Mesothelial cell of epicardium (in vitro differentiated cells): ENCODE measurements at regions not wholly inside any gene's neighbourhood (a gene's known extent, or its start where the extent isn't known, plus 50 kb on each side); places are given as distances from the start of the nearest gene placed in this dataset.
"Not testable (repeated sequence)": the region's sequence is repeated elsewhere in the genome, so short reads cannot be mapped to it uniquely, and the experiment has no call there.

Source experiments
- DNase-seq, 2 experiments: peaks; one replicate each; pipeline ENCODE4 v3.0.0; 2021; ENCODE audit warnings: low spot score in 2 of 2; ENCODE audit not compliant: unreplicated experiment in 2 of 2
- H3K27ac Mint-ChIP-seq: 2 replicates; pipeline ENCODE4 v1.8.0; 2021; ENCODE audit warnings: mixed read lengths
- H3K27me3 Mint-ChIP-seq: 2 replicates; pipeline ENCODE4 v1.8.0; 2021; ENCODE audit warnings: low read depth, mixed read lengths
- H3K36me3 Mint-ChIP-seq: 2 replicates; pipeline ENCODE4 v1.8.0; 2021; ENCODE audit warnings: mixed read lengths
- H3K4me1 Mint-ChIP-seq: 2 replicates; pipeline ENCODE4 v1.8.0; 2021; ENCODE audit warnings: mixed read lengths
- H3K4me3 Mint-ChIP-seq: 2 replicates; pipeline ENCODE4 v1.8.0; 2021; ENCODE audit warnings: mild to moderate bottlenecking, moderate library complexity, mixed read lengths
- H3K9me3 Mint-ChIP-seq: 2 replicates; pipeline ENCODE4 v1.8.0; 2021; ENCODE audit warnings: mixed read lengths
- TF ChIP-seq, protein P1 (sequence below): fragments of 200-600 bp; sonication (generic); IDR thresholded peaks from one replicate; pipeline ENCODE4 v1.5.0; 2021; ENCODE audit warnings: antibody characterized with exemption; ENCODE audit not compliant: unreplicated experiment

DNA sequence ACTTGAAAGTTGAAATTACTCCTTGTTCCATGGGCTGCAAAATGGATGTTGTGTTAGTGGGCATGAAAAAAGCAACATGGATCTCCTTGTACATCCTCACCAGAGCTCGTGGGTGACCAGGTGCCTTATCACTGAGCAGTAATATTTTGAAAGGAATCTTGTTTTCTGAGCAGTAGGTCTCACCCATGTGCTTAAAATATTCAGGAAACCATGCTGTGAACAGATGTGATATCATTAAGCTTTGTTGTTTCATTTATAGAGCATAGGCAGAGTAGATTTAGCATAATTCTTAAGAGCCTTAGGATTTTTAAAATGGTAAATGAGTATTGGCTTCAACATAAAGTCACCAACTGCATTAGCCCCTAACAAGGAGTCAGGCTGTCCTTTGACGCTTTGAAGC is 316.6 kb downstream of the TYW1 start:
- H3K4me3 Mint-ChIP-seq, result no peak overlapping the region
- peaks cover 35% of the 10 kb centered on the region for H3K36me3 Mint-ChIP-seq
- TF ChIP-seq, protein P1, sequence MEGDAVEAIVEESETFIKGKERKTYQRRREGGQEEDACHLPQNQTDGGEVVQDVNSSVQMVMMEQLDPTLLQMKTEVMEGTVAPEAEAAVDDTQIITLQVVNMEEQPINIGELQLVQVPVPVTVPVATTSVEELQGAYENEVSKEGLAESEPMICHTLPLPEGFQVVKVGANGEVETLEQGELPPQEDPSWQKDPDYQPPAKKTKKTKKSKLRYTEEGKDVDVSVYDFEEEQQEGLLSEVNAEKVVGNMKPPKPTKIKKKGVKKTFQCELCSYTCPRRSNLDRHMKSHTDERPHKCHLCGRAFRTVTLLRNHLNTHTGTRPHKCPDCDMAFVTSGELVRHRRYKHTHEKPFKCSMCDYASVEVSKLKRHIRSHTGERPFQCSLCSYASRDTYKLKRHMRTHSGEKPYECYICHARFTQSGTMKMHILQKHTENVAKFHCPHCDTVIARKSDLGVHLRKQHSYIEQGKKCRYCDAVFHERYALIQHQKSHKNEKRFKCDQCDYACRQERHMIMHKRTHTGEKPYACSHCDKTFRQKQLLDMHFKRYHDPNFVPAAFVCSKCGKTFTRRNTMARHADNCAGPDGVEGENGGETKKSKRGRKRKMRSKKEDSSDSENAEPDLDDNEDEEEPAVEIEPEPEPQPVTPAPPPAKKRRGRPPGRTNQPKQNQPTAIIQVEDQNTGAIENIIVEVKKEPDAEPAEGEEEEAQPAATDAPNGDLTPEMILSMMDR, result no peak
- no peak for DNase-seq
- H3K4me1 Mint-ChIP-seq, result no peaks in the 10 kb centered on the region
- H3K27me3 Mint-ChIP-seq, result no peaks in the 10 kb centered on the region
- no peaks in the 10 kb centered on the region for H3K9me3 Mint-ChIP-seq
- no peak overlapping the region for H3K27ac Mint-ChIP-seq

DNA sequence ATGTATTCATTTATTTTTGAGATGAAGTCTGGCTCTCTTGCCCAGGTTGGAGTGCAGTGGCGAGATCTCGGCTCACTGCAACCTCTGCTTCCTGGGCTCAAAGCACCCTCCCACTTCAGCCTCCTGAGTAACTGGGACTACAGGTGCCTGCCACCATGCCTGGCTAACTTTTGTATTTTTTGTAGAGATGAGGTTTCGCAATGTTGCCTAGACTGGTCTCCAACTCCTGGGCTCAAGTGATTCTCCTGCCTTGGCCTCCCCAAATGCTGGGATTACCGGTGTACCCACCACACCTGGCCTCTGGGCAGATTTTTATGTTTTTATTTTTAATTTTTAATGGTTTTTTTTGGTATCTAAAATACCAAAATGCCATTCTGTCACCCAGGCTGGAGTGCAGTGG is 320.3 kb downstream of the TYW1 start:
- not testable (repeated sequence) for H3K27me3 Mint-ChIP-seq, H3K9me3 Mint-ChIP-seq, DNase-seq, H3K4me3 Mint-ChIP-seq, H3K4me1 Mint-ChIP-seq, H3K27ac Mint-ChIP-seq
- H3K36me3 Mint-ChIP-seq, result peaks cover 24% of the 10 kb centered on the region

DNA sequence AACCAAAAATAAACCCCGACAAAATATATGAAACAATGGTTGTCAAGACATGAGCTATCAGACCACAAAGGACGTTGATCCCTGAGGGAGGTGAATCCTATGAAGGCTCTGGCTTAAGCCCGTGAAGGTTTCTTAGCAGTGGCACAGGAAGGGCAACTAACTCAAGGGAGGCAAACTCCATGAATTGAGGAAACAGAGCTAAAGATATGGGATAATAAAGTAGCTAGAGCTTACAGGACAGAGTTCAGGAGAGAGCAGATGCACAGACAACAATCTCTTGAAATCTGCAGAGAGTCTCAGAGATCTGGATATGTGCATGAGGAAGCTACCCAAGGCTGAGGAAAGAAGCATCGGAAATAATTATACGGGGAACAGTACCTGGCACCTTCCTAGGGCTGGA is 331.6 kb downstream of the TYW1 start:
- H3K4me3 Mint-ChIP-seq, H3K27me3 Mint-ChIP-seq, DNase-seq, H3K27ac Mint-ChIP-seq, H3K36me3 Mint-ChIP-seq, H3K9me3 Mint-ChIP-seq, H3K4me1 Mint-ChIP-seq: not testable (repeated sequence)

DNA sequence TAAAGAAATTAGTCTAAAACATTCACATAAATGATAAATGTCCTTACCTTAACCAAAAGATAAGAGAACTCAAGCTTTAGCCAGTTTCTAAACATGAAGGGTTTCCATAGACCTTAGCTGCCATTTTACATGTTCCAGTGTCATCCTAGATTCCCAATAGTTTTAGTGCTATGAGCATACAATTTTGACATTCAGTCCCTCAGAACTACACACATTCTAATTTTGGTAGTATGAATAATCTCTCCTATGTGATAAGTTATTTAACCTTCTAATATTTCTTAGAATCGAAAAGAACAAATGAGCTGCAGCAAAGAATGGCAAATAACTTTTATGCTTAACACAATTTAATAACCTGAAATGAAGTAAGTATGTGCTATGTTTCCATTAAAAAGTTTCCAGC is 338.5 kb downstream of the TYW1 start:
- H3K9me3 Mint-ChIP-seq, H3K27ac Mint-ChIP-seq, H3K4me1 Mint-ChIP-seq, H3K27me3 Mint-ChIP-seq, H3K4me3 Mint-ChIP-seq, DNase-seq, H3K36me3 Mint-ChIP-seq: not testable (repeated sequence)

DNA sequence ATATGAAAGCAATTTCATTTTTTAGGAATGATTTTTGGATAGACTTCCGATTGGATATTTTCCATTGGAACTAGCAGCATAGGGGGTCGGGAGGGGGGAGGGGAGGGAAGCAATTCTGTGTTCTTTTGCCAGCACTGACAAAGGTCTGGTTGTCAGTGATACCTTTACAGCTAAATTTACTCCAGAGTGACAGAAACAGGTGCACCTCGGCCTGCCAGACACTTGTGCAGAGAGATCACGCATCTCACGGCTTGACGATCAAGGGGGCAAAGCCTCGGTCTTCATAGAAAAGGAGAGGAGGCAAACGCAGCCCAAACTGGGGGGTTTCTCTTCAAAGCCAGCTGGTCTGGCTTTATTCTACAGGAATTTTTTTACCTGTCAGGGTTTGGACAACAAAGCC is 339.0 kb downstream of the TYW1 start:
- DNase-seq, H3K4me3 Mint-ChIP-seq, H3K36me3 Mint-ChIP-seq, H3K9me3 Mint-ChIP-seq, H3K27ac Mint-ChIP-seq, H3K27me3 Mint-ChIP-seq, H3K4me1 Mint-ChIP-seq: not testable (repeated sequence)

DNA sequence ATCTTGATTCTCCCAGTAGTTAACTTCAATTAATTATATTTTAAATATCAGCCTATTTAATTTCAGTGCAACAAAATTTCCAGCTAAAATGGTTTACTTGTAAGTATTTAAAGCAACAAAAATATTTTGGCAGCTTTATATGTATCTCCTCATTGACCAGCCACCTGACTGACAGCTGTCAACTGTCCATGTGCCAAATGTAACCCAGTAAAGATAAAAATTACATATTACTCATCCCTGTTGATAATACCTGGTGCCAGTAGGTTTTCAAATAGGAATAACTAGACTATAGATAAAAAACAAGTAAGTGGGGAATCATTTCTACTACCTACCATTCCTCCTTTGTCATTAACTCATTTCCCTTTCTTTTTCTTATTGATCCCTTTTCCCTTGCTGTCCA is 341.9 kb downstream of the TYW1 start:
- not testable (repeated sequence) for H3K4me1 Mint-ChIP-seq, H3K27me3 Mint-ChIP-seq, H3K36me3 Mint-ChIP-seq, DNase-seq, H3K9me3 Mint-ChIP-seq, H3K4me3 Mint-ChIP-seq, H3K27ac Mint-ChIP-seq

DNA sequence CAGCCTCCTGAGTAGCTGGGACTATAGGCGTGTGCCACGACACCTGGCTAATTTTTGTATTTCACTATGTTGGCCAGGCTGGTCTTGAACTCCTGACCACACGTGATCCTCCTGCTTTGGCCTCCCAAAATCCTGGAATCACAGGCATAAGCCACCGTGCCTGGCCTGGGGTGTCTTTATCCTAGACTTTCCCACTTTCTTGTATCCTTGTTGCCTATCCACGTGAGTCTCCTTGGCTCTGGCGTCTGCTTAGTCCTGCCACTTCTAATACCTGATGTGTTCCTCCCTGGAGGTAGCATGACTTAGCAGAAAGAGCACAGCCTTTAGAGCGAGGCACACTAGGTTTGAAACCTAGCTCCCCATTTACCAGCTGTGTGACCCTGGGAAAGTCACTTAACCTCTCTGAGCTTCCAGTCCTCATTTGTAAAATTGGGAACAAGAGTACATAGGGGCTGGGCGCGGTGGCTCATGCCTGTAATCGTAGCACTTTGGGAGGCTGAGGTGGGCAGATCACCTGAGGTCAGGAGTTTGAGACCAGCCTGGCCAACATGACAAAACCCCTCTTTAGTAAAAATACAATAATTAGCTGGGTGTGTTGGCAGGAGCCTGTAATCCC is 344.6 kb downstream of the TYW1 start:
- TF ChIP-seq, protein P1, result no peak
- H3K4me1 Mint-ChIP-seq, result no peaks in the 10 kb centered on the region
- no peak for DNase-seq
- no peaks in the 10 kb centered on the region for H3K27me3 Mint-ChIP-seq
- H3K9me3 Mint-ChIP-seq, result peaks cover 5% of the 10 kb centered on the region
- peaks cover 18% of the 10 kb centered on the region for H3K36me3 Mint-ChIP-seq
- no peak overlapping the region for H3K4me3 Mint-ChIP-seq
- H3K27ac Mint-ChIP-seq, result no peak overlapping the region

DNA sequence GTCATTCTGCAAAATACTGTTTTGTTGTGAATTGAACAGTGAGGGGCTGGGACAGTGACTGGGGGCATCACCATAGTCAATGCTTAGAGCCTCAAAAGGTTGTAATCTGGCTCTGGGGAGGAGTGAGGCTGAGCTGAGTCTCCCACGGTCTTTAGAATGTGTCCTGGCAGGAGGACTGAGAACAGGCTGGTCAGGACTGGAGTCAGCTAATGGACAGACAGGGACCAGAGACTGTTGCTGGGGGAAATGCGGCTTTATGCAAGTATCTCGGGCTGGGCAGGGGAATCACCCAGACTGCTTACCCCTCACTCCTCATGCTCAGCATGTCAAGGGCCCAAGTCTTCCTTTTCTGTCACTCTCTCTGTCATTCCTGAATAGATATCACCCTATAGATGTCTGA is 346.5 kb downstream of the TYW1 start:
- no peaks in the 10 kb centered on the region for H3K27me3 Mint-ChIP-seq
- peaks cover 18% of the 10 kb centered on the region for H3K36me3 Mint-ChIP-seq
- no peak overlapping the region for H3K4me3 Mint-ChIP-seq
- no peaks in the 10 kb centered on the region for H3K4me1 Mint-ChIP-seq
- peaks cover 5% of the 10 kb centered on the region for H3K9me3 Mint-ChIP-seq
- no peak for DNase-seq
- no peak overlapping the region for H3K27ac Mint-ChIP-seq
- TF ChIP-seq, protein P1, result no peak
